ENCODE measurements at regions not wholly inside any gene's neighbourhood (a gene's known extent, or its start where the extent isn't known, plus 50 kb on each side); places are given as distances from the start of the nearest gene placed in this dataset.

DNA sequence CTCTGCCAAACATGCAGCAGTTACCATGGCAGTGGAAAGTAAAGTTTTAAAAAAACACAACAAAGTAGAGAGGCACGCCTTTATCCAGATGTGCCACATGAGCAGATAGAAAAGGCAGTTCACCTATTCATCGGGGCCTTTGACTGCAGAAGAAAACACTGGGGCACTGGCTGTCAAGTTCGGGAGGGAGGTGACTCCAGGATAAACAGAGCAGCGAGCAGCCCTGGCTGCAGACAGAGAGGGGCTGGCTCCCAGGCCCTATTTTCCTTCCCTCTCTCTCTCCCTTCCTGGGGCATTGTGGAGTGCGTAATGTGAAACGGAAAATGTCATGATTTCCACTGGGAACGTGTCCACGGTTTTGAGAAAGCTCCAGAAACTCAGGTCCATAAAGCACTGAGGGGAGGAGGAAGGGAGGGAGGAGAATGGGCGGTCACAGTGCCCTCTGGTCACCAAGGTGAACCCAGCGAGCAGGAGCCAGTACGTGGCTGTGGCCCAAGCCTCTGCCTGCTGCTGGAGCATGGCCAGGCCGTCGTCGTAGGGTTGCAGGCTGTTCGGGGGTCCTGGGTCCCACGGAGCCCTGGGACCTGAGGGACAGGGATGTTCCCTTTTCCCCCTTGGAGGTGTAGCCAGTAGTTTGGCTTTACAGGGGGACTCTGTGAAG, 114.7 kb upstream of the IRF2BP2 start:
- TF ChIP-seq POLR2A (IDR thresholded peaks at IDR 0.05; ENCODE audit: low read depth, low read length) (no peak), POLR2AphosphoS5 (IDR thresholded peaks at IDR 0.05; ENCODE audit: low read depth, low read length) (peak; percentile 43; the same call in 1 of the 2 replicates)
